Ishikawa (cell line): ENCODE measurements at regions not wholly inside any gene's neighbourhood (a gene's known extent, or its start where the extent isn't known, plus 50 kb on each side); places are given as distances from the start of the nearest gene placed in this dataset.

ENCODE experiments used
- CEBPB ChIP-seq: IDR thresholded peaks from 2 replicates; pipeline ENCODE4 v1.6.1; 2012
- CREB1 ChIP-seq: IDR thresholded peaks from 2 replicates; pipeline ENCODE4 v1.6.1; 2012; ENCODE audit warnings: low read depth
- EP300 ChIP-seq: IDR thresholded peaks from 2 replicates; pipeline ENCODE4 v1.6.1; 2012; ENCODE audit warnings: borderline replicate concordance
- NFIC ChIP-seq: IDR thresholded peaks from 2 replicates; pipeline ENCODE4 v1.6.1; 2012
- TAF1 ChIP-seq: IDR thresholded peaks from 2 replicates; pipeline ENCODE4 v1.6.1; 2012; ENCODE audit warnings: low read depth, mild to moderate bottlenecking
- TCF12 ChIP-seq: IDR thresholded peaks from 2 replicates; pipeline ENCODE4 v1.6.1; 2012; ENCODE audit warnings: low read depth
- YY1 ChIP-seq: IDR thresholded peaks from 2 replicates; pipeline ENCODE4 v1.6.1; 2012; ENCODE audit warnings: low read depth
- TF ChIP-seq, protein P1 (sequence below): IDR thresholded peaks from 2 replicates; pipeline ENCODE4 v1.6.1; 2012
- TF ChIP-seq, protein P2 (sequence below): IDR thresholded peaks from 2 replicates; pipeline ENCODE4 v1.6.1; 2012; ENCODE audit warnings: low read depth, mild to moderate bottlenecking

DNA sequence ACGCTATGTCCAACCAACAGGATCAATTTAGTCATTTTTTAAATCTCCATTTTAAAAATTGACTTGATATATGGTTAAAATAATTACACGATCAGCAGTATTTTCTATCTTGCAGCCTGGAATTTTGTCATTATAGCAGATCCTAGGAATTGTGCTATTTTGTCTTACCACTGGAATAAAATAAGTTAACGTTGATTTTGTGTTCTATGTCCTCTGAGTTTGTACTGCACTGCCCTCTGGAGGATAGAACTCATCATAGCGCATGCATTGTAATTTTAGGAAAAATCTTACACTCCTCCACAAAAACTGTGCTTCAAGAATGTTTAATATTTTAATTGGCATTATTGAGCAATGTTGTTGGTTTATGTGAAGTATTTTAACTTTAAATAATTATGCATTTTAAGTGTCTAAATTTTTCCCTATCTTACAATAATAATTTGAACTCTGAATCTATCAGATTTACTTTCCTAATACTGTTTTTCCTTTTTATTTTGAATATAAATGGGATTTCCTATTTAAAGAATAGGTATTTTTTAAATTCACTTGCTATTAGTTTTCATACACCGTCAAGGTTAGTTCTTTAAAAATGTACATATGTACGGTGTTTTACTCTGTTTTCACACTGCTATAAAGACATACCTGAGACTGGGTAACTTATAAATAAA is 220.1 kb downstream of the PPP1R3A start:
- TF ChIP-seq CREB1 (no peak), EP300 (no peak), TAF1 (no peak), TCF12 (no peak), NFIC (no peak), CEBPB (no peak), YY1 (no peak)
- TF ChIP-seq, protein P1, sequence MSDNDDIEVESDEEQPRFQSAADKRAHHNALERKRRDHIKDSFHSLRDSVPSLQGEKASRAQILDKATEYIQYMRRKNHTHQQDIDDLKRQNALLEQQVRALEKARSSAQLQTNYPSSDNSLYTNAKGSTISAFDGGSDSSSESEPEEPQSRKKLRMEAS = no peak
- TF ChIP-seq, protein P2, sequence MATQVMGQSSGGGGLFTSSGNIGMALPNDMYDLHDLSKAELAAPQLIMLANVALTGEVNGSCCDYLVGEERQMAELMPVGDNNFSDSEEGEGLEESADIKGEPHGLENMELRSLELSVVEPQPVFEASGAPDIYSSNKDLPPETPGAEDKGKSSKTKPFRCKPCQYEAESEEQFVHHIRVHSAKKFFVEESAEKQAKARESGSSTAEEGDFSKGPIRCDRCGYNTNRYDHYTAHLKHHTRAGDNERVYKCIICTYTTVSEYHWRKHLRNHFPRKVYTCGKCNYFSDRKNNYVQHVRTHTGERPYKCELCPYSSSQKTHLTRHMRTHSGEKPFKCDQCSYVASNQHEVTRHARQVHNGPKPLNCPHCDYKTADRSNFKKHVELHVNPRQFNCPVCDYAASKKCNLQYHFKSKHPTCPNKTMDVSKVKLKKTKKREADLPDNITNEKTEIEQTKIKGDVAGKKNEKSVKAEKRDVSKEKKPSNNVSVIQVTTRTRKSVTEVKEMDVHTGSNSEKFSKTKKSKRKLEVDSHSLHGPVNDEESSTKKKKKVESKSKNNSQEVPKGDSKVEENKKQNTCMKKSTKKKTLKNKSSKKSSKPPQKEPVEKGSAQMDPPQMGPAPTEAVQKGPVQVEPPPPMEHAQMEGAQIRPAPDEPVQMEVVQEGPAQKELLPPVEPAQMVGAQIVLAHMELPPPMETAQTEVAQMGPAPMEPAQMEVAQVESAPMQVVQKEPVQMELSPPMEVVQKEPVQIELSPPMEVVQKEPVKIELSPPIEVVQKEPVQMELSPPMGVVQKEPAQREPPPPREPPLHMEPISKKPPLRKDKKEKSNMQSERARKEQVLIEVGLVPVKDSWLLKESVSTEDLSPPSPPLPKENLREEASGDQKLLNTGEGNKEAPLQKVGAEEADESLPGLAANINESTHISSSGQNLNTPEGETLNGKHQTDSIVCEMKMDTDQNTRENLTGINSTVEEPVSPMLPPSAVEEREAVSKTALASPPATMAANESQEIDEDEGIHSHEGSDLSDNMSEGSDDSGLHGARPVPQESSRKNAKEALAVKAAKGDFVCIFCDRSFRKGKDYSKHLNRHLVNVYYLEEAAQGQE = no peak
